Ramos (cell line): ENCODE measurements at regions not wholly inside any gene's neighbourhood (a gene's known extent, or its start where the extent isn't known, plus 50 kb on each side); places are given as distances from the start of the nearest gene placed in this dataset.

Experiments used
- in situ Hi-C: fragments of 300-500 bp; cut with MboI; formaldehyde crosslinking; loops from one replicate; pipeline ENCODE4 v1.14.3; 2022; ENCODE audit warnings: low sequenced_read_pairs; ENCODE audit not compliant: unreplicated experiment

DNA sequence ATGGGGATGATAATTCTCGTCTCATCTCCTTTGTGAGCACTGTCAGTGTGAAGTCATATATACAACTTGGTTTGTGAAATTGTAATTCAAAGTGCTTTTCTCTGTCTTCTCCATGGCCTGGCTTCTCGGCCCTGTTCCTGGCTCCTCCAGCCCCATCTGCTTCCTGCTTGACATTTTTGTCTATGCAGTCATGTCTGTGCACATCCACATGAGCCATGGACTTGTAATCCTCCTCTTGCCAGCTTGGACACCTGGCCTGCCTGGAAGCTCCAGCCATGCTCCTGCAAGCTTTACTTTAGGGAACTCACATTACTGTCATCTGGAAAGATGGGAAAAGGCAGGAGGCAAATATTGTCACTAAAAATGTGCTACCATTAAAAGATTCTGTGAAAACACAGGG is 576.0 kb upstream of the DPP6 start:
- in situ Hi-C loops = no loop called here

DNA sequence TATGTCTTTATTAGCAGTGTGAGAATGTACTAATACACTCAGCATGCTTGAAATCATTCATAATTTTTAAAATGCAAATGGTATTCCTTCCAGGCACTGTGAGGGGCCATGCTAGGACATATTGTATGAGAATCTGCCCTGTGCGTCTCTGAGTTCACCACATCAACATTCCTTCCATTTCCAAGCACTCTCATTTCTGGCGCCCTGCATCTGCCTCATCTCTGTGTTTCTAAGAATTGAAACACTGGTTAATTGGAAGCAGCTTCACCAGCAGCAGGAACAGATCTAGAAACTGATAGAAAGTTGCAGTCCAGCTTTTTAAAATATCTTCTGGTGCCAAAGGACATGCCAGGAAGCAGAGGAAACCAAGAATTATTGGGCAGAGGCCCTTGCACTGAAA is 555.9 kb upstream of the DPP6 start:
- in situ Hi-C loops = no loop called here

DNA sequence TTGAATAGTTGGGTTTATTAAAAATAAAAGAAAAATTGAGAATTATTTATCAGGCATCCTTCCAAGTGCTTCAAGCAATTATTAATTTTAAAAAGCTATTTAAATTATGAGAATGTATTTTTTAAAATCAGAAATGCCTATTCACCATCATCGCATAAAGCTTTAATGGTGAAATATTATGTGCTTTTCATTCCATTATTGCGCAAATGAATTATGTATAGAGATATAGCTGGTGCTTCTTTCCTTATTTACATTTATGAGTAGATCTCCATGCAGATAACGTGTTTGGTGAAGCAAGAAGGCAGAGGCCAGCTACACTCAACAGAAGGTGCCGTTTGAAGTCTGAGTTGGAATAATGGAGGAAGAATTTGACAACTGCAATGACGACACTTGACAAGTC is 549.1 kb upstream of the DPP6 start:
- in situ Hi-C loops = no loop called here

DNA sequence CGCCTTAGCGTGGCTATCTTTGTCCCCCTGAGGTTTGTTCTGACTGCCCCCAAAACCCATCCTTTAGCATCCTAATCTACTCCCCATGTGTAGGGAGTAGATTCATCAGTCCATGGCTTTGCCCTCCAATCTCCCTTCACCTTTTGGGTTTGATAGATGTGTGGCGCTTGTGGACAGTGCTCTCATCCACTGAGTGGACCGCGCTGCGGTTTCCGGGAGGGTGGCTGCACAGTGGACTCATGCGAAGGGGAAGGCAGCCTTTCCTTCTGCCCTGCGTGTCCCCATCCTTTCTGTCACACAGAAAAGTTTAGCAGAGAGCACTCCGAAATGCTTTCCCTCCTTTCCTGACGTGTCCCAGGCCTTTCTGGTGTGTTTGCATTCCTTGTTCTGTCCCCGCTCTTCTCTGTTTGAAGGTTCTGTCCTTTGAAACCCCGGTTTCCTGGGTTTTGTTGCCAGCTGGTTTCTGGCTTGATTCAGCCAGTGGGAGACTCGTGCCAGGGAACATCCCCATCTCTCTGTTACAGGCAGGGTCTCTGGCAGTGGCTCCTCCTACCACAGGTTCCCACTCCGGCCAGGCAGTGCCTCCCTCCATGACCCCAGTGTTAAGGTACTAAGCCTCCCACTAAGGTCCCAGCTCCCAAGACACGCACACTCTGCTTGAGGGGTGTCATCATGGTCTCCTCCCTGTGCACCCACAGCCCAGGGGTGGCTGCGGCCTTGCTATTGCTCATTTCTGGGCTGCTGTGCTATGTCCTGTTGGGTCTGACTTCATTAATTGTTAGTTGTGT is 547.7 kb upstream of the DPP6 start:
- in situ Hi-C loops = no loop called here

DNA sequence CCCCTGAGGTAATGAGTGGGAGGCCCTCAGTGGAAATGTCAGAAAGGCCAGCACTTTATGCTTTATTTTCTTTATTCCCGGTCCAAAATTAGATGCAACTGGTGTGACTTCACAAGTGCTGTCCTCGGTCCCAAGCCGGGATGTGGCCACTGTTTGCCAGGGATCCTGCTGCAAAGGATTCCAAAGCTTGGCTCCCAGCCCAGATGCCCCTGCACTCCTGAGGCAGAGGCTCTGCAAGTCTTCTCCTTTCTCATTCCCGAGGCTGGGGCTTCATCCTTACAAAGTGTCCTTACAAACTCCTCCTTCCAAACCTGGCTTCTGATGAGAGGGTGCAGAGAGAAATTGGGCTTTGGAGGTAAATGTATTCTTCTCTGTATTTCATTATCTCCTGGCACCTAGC is 544.3 kb upstream of the DPP6 start:
- in situ Hi-C loops = no loop called here

DNA sequence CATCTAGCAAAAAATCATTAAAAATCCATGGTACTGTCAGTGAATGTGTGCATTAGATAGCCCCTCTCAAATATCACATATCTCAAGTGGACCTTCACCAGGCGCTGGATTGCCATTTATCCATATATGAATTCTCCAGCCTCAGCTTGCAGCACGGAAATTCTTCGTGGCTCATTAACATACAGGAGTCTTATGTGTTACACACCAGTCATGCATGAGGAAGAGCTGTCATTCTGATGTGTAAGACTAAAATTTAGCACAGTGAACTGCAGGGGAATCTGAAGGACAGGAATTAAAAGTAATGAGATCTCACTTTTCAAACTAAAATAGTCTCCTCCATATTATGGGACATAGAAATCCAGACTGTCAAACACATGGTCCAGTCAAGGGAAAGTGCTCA is 542.4 kb upstream of the DPP6 start:
- in situ Hi-C loops = no loop called here

DNA sequence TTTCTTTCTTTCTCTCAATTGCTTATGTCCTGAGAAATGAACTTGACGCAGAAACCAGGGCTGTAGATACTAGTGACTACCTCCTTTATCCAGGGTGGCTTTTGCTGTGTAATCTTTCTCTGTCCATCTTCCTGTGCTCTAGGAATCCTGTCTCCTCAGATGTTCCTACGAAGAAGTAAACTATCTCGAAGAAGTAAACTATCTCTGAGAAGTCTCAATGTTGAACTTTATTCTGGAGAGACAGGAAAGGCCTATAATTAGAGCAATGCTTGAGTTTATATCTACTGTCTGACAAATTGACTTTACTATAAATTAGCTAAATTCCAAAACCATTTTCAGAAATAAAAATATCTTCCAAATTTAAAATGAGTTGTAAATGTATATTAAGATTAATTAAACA is 541.5 kb upstream of the DPP6 start:
- in situ Hi-C loops = no loop called here

DNA sequence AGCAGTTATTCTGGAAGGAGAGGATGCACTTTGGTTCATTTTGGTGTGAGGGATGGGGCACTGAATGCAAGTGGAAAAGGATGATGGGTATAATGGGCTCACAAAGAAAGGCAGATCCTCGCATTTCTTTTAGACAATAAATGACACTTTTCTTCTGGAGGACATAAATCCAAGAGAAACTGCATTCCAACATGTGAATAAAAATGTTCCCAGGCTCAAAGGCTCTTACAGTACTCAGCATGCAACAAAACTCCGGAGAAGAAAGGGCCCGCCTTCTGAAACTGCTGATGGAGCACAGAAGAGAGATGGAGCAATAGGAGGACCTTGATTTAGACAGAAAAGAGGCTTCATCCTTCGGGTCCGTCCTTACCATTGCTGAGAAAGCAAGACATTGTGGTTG is 538.2 kb upstream of the DPP6 start:
- in situ Hi-C loops = no loop called here

DNA sequence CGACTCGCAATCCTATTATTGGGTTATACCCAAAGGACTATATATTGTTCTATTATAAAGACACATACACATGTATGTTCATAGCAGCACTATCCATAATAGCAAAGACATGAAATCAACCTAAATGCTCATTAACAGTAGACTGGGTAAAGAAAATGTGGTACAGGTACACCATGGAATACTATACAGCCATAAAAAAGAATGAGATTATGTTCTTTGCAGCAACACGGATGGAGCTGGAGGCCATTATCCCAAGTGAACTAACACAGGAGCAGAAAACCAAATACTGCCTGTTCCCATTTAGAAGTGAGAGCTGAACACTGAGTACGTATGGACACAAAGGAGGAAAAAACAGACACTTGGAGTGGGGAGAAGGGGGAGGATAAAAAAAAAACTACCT is 536.8 kb upstream of the DPP6 start:
- in situ Hi-C loops = no loop called here

DNA sequence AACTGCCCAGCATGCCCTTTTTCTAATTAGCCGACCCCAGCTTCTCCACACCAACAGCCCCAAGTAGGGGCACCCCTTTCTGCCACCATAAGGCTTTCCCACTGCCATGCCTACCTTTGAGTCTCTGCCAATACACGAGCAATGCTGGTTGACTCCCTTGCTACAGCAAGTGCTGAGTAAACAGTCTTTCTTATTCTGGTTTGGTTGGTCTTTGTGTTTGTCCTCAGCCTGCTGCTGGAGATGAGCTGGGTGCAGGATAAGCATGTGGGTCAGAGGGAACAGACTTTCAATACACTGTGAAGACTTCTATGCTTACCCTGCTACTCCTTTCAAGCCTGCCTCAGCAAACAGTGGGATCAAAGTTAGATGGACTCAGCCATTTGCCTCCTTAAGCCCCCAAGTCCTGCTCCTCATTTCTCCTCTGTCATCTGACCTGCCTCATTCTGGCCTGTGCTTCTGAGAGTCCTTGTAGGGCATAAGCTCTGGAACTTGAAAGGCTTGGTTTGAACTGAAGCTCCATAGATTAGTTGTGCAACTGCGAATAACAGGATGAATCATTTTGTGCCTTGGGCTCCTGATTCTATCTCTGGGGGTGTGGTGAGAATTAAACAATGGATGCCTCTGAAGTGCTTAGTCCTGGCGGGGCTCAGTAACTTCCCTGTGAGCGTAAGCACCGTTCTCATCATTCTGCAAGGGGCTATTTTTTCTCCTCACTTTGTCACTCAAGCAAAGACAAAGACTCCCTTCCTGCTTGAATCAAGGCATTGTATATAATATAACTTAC is 533.8 kb upstream of the DPP6 start:
- in situ Hi-C loops = no loop called here

DNA sequence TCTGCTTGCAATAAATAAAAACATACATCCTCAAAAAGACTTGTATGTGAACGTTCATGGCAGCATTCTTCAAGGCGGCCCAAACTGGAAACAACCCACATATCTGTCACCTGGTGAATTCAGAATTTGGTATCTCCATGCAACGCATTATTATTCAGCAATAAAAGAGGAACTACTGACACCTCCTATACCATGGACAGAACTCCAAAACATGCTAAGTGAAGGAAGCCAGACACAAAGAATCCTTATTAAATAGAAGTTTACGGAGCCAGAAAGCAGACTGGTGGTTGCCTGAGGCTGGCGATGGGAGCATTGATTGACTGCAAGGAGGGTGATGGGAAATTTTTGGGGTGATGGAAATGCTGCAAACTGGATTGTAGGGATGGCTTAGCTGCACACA is 530.8 kb upstream of the DPP6 start:
- in situ Hi-C loops = no loop called here

DNA sequence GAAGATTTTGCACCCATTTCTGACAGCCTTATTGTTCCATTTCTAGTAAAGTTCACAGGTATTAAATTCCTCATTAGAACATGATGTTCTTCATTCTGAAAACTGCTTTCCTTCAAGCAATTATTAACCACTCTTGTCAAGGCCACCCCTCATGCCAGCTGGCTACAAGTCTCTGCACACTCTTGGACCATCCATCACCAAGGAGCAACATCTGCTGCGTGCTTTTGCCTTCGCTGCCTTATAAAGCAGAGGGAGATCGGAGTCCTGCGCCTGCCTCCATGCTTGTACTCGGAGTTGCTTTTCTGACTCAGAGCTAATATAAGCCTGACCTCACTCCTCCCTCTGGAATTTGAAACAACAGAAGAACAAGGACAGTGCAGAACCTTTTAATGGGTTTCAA is 529.9 kb upstream of the DPP6 start:
- in situ Hi-C loops = no loop called here

DNA sequence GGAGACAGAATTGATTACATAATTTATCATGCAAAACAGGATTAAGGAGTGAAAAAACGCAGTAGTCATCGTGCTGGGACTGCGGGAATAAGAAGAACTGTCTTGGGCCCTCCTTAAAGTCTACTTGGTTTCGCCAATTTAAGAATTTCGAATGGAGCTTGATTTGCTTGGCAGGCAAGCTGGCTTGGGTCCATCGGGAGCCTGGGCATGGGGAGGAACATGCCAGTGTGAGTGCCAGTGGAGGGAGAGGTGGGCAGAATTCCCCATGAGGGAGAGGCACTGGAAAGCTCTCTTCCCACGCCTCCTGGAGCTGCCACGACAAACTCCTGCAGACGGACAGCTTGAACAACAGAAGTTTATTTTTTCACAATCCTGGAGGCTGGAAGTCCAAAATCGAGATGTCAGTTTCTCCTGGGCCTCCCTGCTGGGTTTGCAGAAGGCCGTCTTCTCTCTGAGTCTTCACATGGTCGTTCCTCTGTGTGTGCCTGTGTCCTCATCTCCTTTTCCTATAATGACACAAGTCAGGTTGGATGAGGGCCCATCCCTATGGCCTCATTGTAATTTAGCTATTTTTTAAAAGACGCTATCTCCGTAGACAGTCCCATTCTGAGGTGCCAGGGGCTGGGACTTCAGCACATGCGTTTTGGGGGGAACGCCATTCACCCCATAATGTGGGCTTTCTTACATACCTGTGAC is 528.7 kb upstream of the DPP6 start:
- in situ Hi-C loops = no loop called here

DNA sequence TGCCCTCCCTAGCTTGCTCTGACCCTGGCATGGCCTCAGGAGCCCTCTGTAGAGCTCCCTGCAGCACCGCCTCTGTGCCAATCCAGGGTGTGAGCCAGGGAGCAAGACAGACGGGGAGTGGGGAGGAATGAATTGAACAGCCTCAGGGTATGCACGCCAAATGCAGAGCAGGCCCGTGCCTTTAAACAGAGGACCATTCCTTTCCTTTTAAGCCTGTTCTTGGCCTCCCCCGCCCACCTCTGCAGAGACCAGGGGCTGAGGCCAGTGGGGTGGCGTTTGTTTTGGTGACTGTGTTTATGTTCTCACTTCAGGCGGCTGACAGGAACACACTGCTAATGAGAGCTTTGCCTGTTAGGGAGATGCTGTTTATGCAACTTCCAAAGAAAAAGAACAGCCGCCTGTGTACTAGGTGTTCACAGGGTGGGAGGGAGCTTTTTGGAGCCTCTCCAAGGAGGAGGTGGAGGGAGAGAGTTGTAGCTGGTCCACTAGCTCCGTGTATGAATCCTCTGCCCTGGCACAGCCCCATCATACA is 528.1 kb upstream of the DPP6 start:
- in situ Hi-C loops = no loop called here

DNA sequence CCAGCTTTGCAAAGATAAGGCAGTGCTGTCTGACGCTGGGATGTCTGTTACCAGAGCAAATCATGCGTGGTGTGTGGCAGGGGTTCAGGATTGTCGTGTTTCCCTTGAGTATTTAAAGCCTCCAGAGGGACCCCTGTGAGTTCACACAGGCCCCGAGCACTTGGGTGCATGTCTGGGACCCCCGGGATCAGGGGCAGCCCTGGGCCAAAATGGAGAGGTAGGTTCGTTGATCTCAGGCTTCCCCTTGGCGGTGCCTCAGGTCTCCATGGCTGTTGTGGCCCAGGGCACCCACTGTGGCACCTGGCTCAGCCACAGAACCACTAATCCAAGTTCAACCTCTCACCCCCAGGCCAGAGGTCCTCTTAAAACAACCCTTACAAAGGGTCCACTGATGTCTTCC is 523.1 kb upstream of the DPP6 start:
- in situ Hi-C loops = no loop called here

DNA sequence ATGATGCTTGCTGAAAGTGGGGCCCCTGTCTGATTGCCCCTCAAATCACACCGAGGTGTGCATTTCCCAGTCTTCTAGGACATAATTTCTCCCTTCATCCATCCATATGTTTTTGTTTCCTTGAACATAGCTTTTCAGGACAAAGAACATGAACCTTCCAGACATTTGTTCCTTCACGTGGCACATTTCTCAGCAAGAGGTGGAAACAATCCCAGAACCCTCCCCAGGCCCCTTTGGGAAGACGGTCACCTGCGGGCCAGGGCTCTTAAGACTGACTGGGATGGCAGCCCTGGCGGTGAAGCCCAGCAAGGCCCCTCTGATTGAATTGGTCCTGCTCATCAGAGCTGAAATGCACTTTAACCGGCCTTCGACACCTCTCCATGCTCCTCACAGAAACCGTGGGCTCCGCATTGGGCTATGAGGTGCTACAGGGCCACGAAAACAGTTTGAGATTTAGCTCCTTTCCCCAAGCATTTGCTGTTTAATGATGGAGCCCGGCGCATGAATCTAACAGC is 522.5 kb upstream of the DPP6 start:
- in situ Hi-C loops = no loop called here

DNA sequence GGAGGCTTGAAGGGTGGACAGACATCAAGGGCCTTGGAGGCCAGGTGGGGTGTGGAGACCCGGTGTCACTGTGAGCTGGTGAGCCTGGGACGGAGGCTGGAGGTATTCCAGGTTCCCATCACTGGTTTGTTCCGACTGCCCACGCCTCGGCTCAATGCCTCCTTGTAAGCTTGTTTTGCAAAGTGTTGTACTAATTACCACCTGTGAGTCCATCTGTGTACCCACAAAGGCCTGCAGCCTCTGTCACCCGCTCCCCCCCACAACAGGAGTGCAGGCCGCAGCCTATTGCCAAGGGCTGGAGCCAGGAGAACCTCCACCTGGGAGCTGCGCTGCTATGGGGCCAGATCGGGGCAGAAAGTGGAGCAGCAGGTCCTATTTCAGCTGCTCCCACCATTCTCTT is 521.8 kb upstream of the DPP6 start:
- in situ Hi-C loops = no loop called here

DNA sequence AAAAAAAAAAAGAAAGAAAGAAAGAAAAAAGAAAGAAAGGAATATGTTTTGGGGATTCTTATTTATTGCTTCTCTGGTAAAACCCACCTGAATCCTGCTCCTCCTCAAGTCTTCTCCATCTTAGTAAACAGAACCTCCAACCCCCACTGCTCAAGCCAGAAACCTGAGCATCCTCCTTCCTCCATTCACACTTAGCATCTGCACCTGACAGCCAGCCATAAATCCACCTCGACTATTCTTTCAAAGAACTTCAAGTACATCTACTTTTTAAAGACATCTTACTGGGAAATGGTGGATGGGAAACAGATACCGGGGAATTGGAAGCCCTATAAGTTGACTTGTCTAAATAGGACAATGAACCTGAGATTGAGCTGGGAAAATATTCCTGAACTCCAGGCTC is 519.9 kb upstream of the DPP6 start:
- in situ Hi-C loops = no loop called here

DNA sequence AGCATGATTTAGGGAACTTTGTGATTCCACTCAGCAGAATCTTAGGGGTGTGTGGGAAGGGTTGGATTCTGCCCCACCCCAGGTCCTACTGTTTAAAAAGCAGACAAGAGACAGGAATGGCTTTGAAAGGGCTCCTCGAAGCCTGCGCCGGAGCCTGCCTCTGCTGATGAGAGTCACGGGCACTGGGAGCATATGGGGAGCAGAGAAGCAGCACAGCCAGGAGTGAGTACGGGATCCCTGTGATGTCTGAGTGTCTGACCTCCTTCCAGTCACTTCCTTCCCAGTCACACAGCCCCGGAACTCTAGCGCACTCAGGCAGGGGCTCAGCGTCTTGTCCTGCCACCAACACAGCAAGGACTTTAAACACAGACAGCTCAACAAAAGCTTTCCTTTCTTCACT is 514.9 kb upstream of the DPP6 start:
- in situ Hi-C loops = no loop called here

DNA sequence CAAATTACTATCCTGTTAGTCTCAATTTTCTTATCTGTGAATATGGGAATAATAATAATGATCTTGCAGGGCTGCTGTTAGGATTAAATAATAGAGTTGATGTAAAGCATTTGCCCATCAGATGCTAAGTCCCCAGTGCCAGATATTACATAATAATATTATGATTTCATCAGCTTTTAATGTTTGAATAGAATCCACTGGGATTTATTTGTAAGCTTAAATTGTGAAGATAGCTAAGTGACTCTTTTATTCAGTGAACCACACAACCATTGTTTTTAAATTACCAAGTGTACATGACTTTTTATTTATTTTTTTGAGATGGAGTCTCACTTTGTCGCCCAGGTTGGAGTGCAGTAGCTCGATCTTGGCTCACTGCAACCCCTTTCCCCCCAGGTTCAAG is 510.3 kb upstream of the DPP6 start:
- in situ Hi-C loops = no loop called here

DNA sequence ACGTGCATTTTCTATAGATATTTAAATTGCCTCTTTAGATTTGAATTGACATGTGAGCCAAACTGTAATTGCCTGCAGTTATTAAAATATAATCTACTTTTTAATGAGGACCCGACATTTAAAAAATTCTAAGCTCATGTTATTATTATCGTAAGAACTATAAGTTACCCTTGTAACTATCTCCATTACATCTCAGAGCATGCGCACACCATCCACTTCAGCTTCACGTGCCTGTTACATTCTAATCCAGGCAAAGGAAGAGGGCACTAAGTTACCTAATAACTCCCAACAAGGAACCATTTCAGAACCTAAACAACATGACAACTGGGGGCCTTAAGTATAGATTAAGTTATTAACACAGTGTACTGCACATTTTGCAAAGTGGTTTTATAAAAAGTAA is 509.0 kb upstream of the DPP6 start:
- in situ Hi-C loops = no loop called here
